GM23248 (cell line): ENCODE measurements at regions not wholly inside any gene's neighbourhood (a gene's known extent, or its start where the extent isn't known, plus 50 kb on each side); places are given as distances from the start of the nearest gene placed in this dataset.

ENCODE experiments used
- EZH2 ChIP-seq: fragments of 200-600 bp; sonication (generic); IDR thresholded peaks from 2 replicates; pipeline ENCODE4 v1.6.1; 2018; ENCODE audit warnings: antibody characterized with exemption, mild to moderate bottlenecking; ENCODE audit not compliant: insufficient read depth, poor library complexity, severe bottlenecking
- EZH2phosphoT487 ChIP-seq: fragments of 200-600 bp; sonication (generic); IDR thresholded peaks from 2 replicates; pipeline ENCODE4 v1.6.1; 2018; ENCODE audit warnings: antibody characterized with exemption, moderate library complexity, mild to moderate bottlenecking, low read depth; ENCODE audit not compliant: insufficient read depth

DNA sequence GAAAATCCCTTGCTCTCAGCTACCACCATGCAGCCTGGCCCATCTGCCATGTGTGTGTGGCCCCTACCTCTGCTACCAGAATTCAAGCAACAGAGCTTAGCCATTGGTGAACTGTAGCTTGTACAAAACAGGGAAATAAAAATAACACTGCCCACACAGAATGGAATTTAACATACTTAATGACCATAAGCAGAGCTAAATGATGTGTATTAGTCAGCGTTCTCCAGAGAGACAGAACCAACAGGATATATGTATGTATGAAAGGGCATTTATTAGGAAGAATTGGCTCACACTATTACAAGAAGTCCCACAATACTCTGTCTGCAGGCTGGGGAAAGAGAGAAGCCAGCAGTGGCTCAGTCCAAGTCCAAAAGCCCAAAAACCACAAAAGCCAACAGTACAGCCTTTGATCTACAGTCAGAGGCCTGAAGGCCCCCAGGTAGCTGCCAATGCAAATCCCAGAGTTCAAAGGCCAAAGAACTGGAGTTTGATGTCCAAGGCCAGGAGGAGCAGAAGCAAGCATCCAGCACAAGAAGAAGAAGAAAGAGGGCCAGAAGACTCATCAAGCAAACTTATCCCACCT is 318.8 kb downstream of the DNAH5 start:
- TF ChIP-seq EZH2 (no peak), EZH2phosphoT487 (no peak)
